Neural cell (in vitro differentiated cells): ENCODE measurements at regions not wholly inside any gene's neighbourhood (a gene's known extent, or its start where the extent isn't known, plus 50 kb on each side); places are given as distances from the start of the nearest gene placed in this dataset.

Source experiments
- H2AFZ ChIP-seq: fragments of 200-600, 300-800 bp; sonication (generic), shearing (Covaris generic); 2 replicates; pipeline ENCODE4 v1.6.0; 2014; ENCODE audit warnings: low read depth, mild to moderate bottlenecking, antibody characterized with exemption, low read length, moderate library complexity
- H3F3A ChIP-seq: fragments of 200-600 bp; shearing (Covaris generic); 2 replicates; pipeline ENCODE4 v1.6.1; 2016; ENCODE audit warnings: mild to moderate bottlenecking, moderate library complexity, mixed read lengths, antibody characterized with exemption, low read length; ENCODE audit not compliant: insufficient read depth, poor library complexity, severe bottlenecking
- H3K27ac ChIP-seq: fragments of 200-600, 300-800 bp; sonication (generic), shearing (Covaris generic); 2 replicates; pipeline ENCODE4 v1.5.1; 2014; ENCODE audit warnings: mild to moderate bottlenecking, low read length, moderate library complexity
- H3K27me3 ChIP-seq: fragments of 300-800, 200-600 bp; sonication (generic), shearing (Covaris generic); 2 replicates; pipeline ENCODE4 v1.6.0; 2014; ENCODE audit warnings: mild to moderate bottlenecking, low read depth, low read length, moderate library complexity; ENCODE audit not compliant: insufficient read depth
- H3K36me3 ChIP-seq: fragments of 300-800, 200-600 bp; sonication (generic), shearing (Covaris generic); 2 replicates; pipeline ENCODE4 v1.5.1; 2014; ENCODE audit warnings: mild to moderate bottlenecking, antibody characterized with exemption, low read length, moderate library complexity; ENCODE audit not compliant: insufficient read depth
- H3K4me2 ChIP-seq: fragments of 300-800, 200-600 bp; sonication (generic), shearing (Covaris generic); 2 replicates; pipeline ENCODE4 v1.6.0; 2014; ENCODE audit warnings: mild to moderate bottlenecking, low read length
- H3K4me3 ChIP-seq: fragments of 300-800, 200-600 bp; sonication (generic), shearing (Covaris generic); 2 replicates; pipeline ENCODE4 v1.5.1; 2014; ENCODE audit warnings: mild to moderate bottlenecking, low read length, moderate library complexity
- H3K79me2 ChIP-seq: fragments of 200-600 bp; shearing (Covaris generic); replicated peaks from 2 replicates; pipeline ENCODE4 v1.6.0; 2014; ENCODE audit warnings: mild to moderate bottlenecking, low read length, moderate library complexity; ENCODE audit not compliant: insufficient read depth
- H3K9ac ChIP-seq: fragments of 300-800, 200-600 bp; sonication (generic), shearing (Covaris generic); 2 replicates; pipeline ENCODE4 v1.6.1; 2016; ENCODE audit warnings: mild to moderate bottlenecking, low read length, mixed read lengths
- H3K9me2 ChIP-seq: fragments of 200-600 bp; shearing (Covaris generic); 2 replicates; pipeline ENCODE4 v1.6.1; 2016; ENCODE audit warnings: mild to moderate bottlenecking, low read length, mixed read lengths; ENCODE audit not compliant: insufficient read depth
- H3K9me3 ChIP-seq: fragments of 200-600, 300-800 bp; sonication (generic), shearing (Covaris generic); 2 replicates; pipeline ENCODE4 v1.6.1; 2016; ENCODE audit warnings: mild to moderate bottlenecking, mixed run types, low read length, moderate library complexity, mixed read lengths
- H4K20me1 ChIP-seq: fragments of 200-600 bp; shearing (Covaris generic); 2 replicates; pipeline ENCODE4 v1.6.1; 2016; ENCODE audit warnings: mild to moderate bottlenecking, mixed run types; ENCODE audit not compliant: insufficient read depth
- EP300 ChIP-seq: fragments of 450-650 bp; conservative IDR thresholded peaks from 2 replicates; pipeline ENCODE4 v1.6.1; 2014; ENCODE audit warnings: antibody characterized with exemption, mild to moderate bottlenecking, moderate library complexity; ENCODE audit not compliant: poor library complexity, severe bottlenecking
- EZH2 ChIP-seq: fragments of 200-600, 300-800 bp; shearing (Covaris generic), sonication (generic); IDR thresholded peaks from 2 replicates; pipeline ENCODE4 v1.6.1; 2014; ENCODE audit warnings: antibody characterized with exemption, low read length, borderline replicate concordance, mild to moderate bottlenecking; ENCODE audit not compliant: insufficient read depth, poor library complexity, severe bottlenecking
- MXI1 ChIP-seq: fragments of 450-650 bp; conservative IDR thresholded peaks from 2 replicates; pipeline ENCODE4 v1.6.1; 2014; ENCODE audit warnings: antibody characterized with exemption, mild to moderate bottlenecking; ENCODE audit not compliant: poor library complexity, severe bottlenecking
- POLR2AphosphoS5 ChIP-seq: IDR thresholded peaks from 2 replicates; pipeline ENCODE4 v1.6.1; 2012
- RAD21 ChIP-seq: fragments of 450-650 bp; conservative IDR thresholded peaks from 2 replicates; pipeline ENCODE4 v1.6.1; 2014; ENCODE audit warnings: antibody characterized with exemption, mild to moderate bottlenecking, moderate library complexity
- SMC3 ChIP-seq: fragments of 450-650 bp; conservative IDR thresholded peaks from 2 replicates; pipeline ENCODE4 v1.6.1; 2014; ENCODE audit warnings: antibody characterized with exemption, mild to moderate bottlenecking, moderate library complexity; ENCODE audit not compliant: poor library complexity
- TAF1 ChIP-seq: IDR thresholded peaks from 2 replicates; pipeline ENCODE4 v1.6.1; 2012; ENCODE audit warnings: low read depth
- TF ChIP-seq, protein P1 (sequence below): fragments of 450-650 bp; IDR thresholded peaks from 2 replicates; pipeline ENCODE4 v1.5.1; 2014; ENCODE audit warnings: antibody characterized with exemption, mild to moderate bottlenecking, moderate library complexity; ENCODE audit not compliant: poor library complexity, severe bottlenecking
- TF ChIP-seq, protein P2 (sequence below): IDR thresholded peaks from 2 replicates; pipeline ENCODE4 v1.6.1; 2012; ENCODE audit warnings: borderline replicate concordance

GRCh38 chr4:89658701-89659024 lies 178.3 kb downstream of the SNCA start:
- Histone ChIP-seq H2AFZ (no peak overlapping the region), H3K79me2 (no peaks in the 10 kb centered on the region), H3K9me2 (no peaks in the 10 kb centered on the region), H3K27ac (no peak overlapping the region), H3K4me2 (no peak overlapping the region), H3K27me3 (no peaks in the 10 kb centered on the region), H3F3A (no peaks in the 10 kb centered on the region), H3K36me3 (no peaks in the 10 kb centered on the region), H3K4me3 (no peak overlapping the region), H3K9ac (no peak overlapping the region), H3K9me3 (no peaks in the 10 kb centered on the region), H4K20me1 (no peaks in the 10 kb centered on the region)
- TF ChIP-seq TAF1, result no peak

DNA sequence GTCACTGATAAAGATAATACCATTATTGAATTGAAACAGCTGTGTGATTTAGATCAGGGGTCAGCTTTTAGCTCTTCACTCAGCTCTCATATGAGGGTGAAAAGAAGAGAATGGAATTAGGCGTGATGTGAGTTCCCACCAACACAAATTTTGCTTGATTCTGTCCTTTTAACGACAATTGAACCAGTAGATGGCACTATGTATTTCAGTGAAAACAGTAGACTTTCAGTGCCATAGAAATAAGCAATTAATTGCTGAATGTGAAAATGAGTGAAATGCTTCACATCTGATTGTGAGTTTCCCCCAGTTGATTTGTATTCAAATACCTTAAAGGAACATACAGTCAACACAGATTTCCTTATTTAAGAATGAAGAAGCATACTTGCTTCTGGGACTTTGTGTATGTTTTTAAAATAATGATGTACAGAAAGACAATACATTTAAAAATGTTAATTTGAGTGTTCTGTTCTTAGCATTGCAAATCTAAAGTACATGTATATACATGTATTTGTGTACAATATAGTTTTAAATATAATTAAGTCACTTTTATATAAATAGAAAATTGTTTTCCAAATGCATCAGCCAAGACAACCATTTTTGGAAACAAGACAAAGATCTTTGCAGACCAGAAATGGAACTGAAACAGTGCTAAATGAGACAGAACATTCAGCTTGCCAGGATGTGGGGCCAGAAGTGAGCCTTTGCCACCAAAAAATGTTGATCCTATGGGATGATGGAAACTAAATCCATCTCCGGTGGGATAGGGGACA lies 178.8 kb downstream of the SNCA start:
- Histone ChIP-seq H3F3A (no peaks in the 10 kb centered on the region), H3K27ac (no peak overlapping the region), H3K4me3 (no peak overlapping the region), H3K9me2 (no peaks in the 10 kb centered on the region), H3K27me3 (no peaks in the 10 kb centered on the region), H4K20me1 (no peaks in the 10 kb centered on the region), H2AFZ (no peak overlapping the region), H3K79me2 (no peaks in the 10 kb centered on the region), H3K9ac (no peak overlapping the region), H3K36me3 (no peaks in the 10 kb centered on the region), H3K9me3 (no peaks in the 10 kb centered on the region), H3K4me2 (no peak overlapping the region)
- peak; percentile 71 for TF ChIP-seq SMC3
- TF ChIP-seq, protein P1, sequence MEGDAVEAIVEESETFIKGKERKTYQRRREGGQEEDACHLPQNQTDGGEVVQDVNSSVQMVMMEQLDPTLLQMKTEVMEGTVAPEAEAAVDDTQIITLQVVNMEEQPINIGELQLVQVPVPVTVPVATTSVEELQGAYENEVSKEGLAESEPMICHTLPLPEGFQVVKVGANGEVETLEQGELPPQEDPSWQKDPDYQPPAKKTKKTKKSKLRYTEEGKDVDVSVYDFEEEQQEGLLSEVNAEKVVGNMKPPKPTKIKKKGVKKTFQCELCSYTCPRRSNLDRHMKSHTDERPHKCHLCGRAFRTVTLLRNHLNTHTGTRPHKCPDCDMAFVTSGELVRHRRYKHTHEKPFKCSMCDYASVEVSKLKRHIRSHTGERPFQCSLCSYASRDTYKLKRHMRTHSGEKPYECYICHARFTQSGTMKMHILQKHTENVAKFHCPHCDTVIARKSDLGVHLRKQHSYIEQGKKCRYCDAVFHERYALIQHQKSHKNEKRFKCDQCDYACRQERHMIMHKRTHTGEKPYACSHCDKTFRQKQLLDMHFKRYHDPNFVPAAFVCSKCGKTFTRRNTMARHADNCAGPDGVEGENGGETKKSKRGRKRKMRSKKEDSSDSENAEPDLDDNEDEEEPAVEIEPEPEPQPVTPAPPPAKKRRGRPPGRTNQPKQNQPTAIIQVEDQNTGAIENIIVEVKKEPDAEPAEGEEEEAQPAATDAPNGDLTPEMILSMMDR, result peak; percentile 70
- TF ChIP-seq POLR2AphosphoS5, result no peak
- TF ChIP-seq RAD21, result peak; percentile 70

- Histone ChIP-seq H3K4me2 (no peak overlapping the region), H3K9me2 (no peaks in the 10 kb centered on the region), H3K36me3 (no peaks in the 10 kb centered on the region), H3K79me2 (no peaks in the 10 kb centered on the region), H2AFZ (no peak overlapping the region), H3F3A (no peaks in the 10 kb centered on the region), H3K4me3 (no peak overlapping the region), H3K27me3 (no peaks in the 10 kb centered on the region), H3K9me3 (no peaks in the 10 kb centered on the region), H4K20me1 (no peaks in the 10 kb centered on the region), H3K9ac (no peak overlapping the region), H3K27ac (no peak overlapping the region)
- TF ChIP-seq EZH2, result no peak
- TF ChIP-seq EP300, result no peak
- no peak for TF ChIP-seq TAF1
- TF ChIP-seq, protein P2, sequence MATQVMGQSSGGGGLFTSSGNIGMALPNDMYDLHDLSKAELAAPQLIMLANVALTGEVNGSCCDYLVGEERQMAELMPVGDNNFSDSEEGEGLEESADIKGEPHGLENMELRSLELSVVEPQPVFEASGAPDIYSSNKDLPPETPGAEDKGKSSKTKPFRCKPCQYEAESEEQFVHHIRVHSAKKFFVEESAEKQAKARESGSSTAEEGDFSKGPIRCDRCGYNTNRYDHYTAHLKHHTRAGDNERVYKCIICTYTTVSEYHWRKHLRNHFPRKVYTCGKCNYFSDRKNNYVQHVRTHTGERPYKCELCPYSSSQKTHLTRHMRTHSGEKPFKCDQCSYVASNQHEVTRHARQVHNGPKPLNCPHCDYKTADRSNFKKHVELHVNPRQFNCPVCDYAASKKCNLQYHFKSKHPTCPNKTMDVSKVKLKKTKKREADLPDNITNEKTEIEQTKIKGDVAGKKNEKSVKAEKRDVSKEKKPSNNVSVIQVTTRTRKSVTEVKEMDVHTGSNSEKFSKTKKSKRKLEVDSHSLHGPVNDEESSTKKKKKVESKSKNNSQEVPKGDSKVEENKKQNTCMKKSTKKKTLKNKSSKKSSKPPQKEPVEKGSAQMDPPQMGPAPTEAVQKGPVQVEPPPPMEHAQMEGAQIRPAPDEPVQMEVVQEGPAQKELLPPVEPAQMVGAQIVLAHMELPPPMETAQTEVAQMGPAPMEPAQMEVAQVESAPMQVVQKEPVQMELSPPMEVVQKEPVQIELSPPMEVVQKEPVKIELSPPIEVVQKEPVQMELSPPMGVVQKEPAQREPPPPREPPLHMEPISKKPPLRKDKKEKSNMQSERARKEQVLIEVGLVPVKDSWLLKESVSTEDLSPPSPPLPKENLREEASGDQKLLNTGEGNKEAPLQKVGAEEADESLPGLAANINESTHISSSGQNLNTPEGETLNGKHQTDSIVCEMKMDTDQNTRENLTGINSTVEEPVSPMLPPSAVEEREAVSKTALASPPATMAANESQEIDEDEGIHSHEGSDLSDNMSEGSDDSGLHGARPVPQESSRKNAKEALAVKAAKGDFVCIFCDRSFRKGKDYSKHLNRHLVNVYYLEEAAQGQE, result no peak
- TF ChIP-seq SMC3, result no peak
- TF ChIP-seq MXI1, result no peak
- TF ChIP-seq, protein P1, result no peak
- no peak for TF ChIP-seq RAD21
- no peak for TF ChIP-seq POLR2AphosphoS5
These were observed 183.9 kb downstream of the SNCA start for GRCh38 chr4:89653012-89653411.
